HG03565 (cell line): ENCODE measurements at regions not wholly inside any gene's neighbourhood (a gene's known extent, or its start where the extent isn't known, plus 50 kb on each side); places are given as distances from the start of the nearest gene placed in this dataset.
"Not testable (repeated sequence)": the region's sequence is repeated elsewhere in the genome, so short reads cannot be mapped to it uniquely, and the experiment has no call there.

ENCODE experiments used
- ATAC-seq: cut with Tn5 transposase; IDR thresholded peaks from one replicate; pipeline ENCODE4 v1.9.1; 2021; ENCODE audit warnings: mild to moderate bottlenecking, moderate library complexity; ENCODE audit not compliant: unreplicated experiment

DNA sequence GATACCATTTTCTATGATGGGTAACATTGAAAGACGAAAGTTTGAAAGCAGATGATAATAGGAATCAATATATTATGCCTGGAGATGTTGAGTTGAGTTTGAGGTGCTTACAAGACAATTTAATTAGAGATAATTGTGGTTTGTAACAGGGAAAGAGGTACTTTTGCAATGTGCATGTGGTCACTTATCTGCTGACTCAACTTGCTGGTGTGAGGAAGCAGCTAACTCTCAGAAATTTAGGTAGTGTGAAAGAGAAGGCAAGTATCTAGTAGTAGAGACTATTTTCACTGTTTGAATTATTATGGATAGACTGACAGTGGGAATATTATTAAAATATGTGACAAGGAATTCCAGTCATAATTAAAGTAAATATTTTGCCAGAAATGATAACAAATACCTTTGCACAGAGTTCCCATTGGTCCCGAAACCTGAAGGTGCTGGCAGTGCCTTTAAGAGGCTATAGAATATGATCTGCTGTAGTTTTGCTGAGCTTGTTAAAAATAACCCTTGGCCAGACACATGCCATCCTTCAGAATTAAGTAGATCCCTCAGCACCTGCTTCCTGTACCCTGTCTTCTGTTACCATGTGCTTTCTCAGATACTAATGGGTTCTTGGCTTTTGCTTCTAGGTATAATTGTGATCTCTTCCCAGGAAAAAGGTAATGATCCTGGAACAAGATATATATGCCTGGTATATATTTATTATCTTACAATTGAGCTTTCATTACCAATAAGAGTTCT, 315.9 kb downstream of the BCHE start:
- no peak for ATAC-seq

DNA sequence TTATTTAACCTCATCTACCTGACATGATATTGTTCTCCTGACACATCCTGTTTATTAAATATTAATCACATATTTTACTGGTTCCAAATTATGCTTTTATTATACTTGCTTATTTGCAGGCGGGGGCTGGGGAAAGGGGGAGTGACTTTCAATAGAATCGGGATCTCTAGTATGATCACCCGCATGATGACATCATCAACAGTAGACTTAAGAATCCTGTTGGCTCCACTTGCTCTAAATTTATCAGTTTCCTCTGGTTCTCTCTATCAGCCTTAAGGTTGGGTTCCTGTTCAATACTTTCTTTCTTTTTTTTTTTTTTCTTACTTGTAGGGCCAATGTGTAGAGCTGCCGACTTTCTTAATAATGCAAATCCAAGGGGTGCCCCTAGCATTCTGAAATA, 317.5 kb downstream of the BCHE start:
- ATAC-seq, result no peak

DNA sequence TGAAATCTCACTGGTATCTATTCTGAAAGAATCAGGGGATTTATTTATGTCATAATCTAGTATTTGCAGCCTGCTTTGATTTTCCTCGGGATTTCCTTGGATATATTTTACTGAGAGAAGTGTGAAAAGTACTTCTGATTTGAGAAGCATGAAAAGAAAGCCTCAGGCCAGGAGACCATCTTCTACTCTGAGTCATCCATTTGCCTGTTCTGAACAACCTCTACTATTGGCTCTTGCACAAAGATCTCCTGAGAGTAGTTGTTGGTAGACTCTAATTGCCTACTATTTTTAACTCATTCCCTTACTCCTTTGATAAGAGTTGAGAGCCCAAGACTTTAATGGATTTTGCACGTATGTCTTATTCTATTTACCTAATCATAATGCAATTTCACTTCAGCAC, 318.9 kb downstream of the BCHE start:
- ATAC-seq, result no peak

DNA sequence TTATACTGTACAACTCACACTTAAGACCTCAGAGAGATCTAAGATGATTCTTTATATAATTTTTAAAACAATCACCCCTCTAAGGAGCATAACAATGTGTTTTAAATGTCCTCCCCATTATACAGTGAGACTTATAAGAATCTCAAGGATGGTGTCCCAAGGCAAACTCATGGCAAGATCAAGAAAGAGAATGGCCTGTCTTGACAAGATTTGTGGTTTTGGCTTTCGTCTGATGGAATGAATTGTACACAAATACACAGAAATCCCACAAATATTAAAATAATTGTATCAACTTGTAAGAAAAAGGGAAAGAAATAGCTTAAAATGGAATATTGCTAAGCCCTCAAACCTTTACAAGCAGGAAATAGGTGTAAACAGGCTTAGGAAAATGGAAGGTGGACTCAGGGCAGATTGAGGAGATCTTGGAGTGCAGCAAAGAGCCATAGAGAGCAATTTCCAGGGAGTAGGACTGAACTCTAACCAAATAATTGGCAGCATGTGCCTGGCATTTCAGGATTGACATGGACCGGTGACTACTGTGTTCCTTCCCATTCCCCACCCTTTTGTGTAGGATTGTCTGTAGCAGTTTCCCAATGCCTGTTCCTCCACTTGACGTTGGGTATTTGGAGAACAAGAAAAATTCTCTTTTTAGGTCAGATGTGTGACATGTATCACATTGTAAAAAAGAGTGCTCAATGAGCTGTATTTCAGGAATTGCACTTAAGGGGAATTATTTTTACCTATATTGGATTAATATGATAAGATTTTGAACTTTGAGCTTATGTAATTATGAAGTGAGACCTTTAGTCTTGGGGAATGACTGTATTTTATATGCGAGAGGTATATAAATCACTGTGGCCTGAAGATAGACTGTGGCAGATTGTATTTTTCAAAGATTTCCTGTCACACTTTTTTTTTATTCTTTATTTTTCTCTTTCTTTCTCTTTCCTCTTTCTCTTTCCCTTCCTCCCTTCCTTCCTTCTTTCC, 317.8 kb upstream of the SLITRK3 start:
- ATAC-seq, result no peak

DNA sequence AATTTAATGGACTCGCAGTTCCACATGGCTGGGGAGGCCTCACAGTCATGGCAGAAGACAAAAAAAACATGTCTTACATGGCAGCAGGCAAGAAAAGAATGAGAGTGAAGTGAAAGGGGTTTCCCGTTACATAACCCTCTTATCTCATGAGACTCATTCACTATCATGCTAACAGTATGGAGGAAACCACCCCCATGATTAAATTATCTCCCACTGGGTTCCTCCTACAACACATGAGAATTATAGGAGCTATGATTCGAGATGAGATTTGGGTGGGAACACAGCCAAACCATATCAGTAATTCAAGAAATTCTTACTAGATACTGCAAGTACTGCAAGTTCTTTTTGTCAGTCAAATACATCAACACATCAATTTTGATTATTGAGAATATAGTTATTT, 311.4 kb upstream of the SLITRK3 start:
- no peak for ATAC-seq

DNA sequence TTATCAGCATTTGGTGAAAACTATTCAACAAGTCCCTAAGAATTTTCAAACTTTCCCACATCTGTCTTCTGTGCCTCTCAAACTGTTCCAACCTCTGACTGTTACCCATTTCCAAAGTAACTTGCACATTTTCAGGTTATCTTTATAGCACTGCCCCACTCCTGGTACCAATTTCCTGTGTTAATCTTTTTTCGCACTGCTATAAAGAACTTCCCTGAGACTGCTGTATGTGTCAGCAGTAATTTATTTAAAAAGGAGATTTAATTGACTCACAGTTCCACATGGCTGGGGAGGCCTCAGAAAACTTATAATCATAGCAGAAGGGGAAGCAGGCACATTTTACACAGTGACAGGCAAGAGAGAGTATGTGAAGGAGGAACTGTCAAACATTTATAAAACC, 310.9 kb upstream of the SLITRK3 start:
- no peak for ATAC-seq

DNA sequence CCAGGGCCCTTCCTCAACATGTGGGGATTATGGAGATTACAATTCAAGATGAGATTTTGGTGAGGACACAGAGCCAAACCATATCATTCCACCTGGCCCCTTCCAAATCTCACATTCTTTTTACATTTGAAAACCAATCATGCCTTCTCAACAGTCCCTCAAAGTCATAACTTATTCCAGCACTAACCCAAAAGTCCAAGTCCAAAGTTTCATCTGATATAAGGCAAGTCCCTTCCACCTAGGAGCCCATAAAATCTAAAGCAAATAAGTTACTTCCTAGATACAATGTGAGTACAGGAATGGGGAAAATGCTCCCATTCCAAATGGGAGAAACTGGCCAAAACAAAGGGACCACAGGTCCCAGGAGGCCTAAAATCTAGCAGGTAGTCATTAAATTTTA, 309.5 kb upstream of the SLITRK3 start:
- ATAC-seq, result no peak

DNA sequence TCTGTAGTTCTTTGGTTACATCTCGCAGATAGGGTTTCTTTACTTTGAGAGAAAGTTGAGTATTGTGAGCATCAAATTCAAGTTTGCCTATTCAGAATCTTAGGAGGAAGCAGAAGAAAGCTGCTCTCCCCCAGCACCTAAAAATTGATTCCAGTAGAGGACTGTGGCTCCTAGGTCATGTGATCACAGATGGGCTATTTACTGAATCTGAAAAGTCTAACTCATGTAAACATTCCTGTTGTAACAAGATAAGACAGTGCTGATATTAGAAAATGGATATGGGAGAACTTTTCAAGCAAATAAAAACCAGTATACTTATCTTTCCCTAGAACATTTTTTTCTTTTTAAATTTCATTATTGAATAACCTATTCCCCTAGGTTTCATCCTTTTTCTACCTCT, 308.4 kb upstream of the SLITRK3 start:
- no peak for ATAC-seq

DNA sequence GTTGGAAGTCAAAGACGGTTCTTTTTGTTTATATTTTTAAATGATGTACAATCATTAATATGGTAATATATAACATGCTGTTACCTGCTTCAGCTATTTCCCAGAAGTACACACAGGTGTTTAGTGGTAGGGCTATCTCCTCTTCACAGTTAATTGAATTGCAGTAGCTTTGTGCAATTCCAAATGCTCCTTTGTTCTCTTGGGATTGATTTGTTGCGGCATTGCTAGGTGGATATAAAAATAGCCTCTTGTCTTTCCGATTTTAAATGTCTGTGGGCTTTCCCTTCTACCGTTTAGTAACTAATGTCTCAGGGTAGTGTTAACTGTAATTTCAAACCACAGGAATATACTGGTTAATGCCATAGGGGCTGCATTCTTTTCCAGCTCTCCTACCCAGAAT, 307.6 kb upstream of the SLITRK3 start:
- ATAC-seq, result no peak

DNA sequence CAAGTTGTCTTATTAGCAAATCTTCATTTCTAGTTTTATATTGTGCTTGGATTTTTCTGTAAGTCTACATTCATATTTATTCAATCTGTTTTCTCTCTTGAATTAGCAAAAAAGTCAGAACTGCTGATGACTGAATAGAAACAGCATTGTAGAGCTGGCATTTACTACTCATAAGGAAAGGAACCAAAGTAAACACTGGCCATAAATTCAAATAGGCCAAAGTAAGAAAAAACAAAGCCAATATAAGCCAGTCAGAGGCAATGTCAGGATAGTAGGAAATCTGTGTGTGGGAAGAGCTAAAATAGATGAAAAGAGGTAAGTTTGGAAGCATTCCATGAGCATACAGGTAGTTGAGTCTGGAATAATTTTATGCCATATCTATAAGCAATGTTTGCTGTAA, 307.2 kb upstream of the SLITRK3 start:
- no peak for ATAC-seq

DNA sequence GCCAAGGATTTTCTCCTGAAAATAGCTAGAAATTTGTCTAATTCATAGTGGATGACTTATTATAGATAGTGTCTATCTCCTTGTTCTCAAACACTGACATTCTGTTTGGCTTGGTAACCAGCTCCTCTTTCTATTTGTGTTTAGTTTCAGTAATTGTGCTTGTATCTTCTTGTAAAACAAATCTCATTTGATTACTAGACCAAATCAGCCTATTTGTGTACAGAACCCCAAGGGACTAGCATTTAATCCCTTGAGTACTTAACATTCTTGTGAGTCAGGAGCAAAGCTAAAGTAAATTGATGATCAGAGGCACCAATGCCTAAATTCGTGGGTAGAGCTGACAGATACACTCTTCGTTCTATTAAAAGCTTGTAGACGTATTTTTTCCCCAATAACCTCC, 306.5 kb upstream of the SLITRK3 start:
- ATAC-seq, result no peak

DNA sequence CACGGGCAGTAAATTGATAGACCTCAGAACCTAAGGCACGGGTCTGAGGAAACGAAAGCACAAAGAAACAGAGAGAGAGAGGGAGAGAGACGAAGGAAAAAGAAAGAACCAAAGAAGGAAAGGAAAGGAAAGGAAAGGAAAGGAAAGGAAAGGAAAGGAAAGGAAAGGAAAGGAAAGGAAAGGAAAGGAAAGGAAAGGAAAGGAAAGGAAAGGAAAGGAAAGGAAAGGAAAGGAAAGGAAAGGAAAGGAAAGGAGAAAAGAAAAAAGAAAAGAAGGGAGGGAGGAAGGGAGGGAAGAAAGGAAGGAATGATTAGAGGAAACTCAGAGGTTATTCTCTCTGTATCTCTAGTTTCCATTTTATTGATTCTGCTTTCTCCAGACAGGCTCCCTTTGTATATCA, 302.6 kb upstream of the SLITRK3 start:
- ATAC-seq, result not testable (repeated sequence)

DNA sequence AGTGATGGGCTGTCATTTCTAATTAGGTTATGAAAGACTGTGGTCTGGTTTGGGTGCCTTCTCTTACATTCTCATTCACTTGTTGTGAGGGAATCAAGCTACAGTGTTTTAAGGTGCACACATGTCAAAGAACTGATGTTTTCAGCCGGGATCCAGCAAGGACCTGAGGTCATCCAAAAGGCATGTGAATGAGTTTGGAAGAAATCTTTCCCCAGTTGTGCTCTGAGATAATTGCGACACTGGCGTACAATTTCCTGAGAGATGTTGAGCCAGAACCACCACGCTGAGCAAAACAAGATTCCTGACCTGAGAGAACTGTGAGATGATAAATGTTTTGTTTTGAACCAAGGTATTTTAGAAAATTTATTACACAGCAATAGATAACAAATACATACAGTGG, 295.3 kb upstream of the SLITRK3 start:
- no peak for ATAC-seq

DNA sequence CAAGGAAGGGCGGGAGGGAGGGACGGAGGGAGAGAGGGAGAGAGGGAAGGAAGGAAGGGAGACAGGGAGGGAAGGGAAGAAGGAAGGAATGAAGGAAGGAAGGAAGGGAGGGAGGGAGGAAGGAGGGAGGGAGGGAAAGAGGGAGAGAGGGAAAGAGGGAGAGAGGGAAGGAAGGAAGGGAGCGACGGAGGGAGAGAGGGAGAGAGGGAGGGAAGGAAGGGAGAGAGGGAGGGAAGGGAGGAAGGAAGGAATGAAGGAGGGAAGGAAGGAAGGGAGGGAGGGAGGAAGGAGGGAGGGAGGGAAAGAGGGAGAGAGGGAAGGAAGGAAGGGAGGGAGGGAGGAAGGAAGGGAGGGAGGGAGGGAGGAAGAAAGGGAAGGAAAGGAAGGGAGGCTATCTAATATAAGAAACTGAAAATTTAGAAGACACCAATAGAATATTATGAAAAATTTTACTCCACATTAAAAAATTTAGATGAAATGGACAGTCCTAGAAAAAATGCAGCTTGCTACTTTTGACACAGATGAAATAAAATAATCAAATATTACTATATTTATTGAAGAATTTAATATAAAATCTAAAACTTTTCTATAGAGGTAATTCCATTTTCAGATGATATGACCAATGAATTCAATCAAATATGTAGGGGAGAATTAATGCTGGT, 280.3 kb upstream of the SLITRK3 start:
- ATAC-seq, result no peak

DNA sequence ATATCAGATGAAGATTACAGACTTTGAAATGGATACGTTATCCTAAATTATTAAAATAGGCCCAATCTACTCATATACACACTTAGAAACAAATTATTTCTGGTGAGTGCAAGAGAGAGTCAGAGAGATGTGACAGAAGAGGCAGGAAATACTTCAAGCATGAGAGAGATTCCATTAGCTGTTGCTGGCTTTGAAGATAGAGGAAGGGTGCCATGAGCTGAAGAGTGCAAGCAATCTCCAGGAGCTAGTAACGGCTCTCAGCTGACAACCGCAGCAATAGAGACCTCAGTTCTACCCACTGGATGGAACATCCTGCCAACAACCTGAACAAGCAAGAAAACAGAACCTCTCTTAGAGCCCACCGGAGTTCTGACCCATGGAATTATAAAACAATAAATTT, 270.7 kb upstream of the SLITRK3 start:
- no peak for ATAC-seq

DNA sequence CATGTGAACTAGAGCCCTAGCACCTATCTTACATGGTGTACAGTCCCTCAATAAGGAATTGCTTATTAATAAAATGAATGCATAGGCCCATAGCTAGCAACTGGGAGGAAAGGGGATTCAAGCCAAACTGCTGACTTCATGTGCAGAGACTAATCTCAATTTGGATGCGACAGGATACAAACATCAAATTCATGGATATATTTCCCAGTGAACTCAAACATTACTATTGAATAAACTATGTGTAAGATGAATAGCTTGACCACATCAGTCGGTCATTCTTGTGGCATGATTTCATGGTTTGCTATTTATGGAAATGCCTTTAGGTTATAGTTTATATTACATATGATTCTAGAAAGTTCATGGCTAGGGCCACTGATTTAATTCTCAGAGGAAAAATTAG, 268.6 kb upstream of the SLITRK3 start:
- no peak for ATAC-seq

DNA sequence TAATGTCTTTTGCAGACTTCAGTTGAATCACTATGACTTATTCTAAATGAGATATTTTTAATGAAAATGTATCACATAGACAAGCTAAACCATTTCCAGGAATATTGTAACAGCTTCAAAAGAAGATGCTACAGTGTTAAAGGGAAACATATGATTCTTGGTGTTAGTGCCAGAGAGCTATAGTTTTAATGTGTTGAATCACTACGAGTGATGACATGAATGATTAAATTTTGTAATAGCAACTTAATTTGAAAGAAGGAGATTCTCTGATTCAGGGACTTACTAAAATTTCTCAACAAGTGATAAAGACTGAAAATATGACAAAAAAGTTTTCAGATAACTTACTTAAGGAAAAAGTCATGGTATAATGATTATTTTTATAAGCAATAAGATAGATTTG, 267.3 kb upstream of the SLITRK3 start:
- no peak for ATAC-seq

DNA sequence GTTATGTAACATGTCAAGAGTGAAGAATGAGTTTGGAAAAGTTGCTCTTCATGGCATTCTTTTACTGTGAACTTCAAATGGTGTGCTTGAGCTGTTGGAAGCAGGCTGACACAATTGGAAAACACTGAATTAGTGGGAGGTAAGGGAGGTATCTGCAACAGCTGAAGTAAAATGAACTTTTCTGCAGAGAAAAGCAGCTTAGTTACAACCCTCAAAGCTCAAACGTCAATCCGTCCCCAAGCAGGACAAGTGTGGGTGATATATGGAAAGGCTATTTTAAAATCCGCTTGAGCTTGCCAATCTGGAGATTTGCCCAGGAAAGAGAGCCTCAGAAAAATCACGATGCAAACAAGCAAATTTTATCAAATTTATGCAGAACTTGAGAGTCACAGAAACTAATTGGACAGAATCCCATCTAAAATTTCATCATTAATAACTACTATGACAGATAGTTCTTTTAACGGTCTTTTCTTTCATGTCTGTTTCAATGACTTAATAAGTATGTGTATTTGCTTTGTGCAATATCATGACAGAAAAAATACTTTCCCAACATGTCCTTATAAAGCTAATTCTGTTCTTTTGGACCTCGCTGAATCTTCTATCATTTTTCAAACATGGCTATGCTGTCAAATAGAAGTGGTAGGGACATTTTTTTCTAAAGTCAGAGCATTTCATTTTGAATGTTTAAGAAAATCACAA, 266.6 kb upstream of the SLITRK3 start:
- no peak for ATAC-seq

DNA sequence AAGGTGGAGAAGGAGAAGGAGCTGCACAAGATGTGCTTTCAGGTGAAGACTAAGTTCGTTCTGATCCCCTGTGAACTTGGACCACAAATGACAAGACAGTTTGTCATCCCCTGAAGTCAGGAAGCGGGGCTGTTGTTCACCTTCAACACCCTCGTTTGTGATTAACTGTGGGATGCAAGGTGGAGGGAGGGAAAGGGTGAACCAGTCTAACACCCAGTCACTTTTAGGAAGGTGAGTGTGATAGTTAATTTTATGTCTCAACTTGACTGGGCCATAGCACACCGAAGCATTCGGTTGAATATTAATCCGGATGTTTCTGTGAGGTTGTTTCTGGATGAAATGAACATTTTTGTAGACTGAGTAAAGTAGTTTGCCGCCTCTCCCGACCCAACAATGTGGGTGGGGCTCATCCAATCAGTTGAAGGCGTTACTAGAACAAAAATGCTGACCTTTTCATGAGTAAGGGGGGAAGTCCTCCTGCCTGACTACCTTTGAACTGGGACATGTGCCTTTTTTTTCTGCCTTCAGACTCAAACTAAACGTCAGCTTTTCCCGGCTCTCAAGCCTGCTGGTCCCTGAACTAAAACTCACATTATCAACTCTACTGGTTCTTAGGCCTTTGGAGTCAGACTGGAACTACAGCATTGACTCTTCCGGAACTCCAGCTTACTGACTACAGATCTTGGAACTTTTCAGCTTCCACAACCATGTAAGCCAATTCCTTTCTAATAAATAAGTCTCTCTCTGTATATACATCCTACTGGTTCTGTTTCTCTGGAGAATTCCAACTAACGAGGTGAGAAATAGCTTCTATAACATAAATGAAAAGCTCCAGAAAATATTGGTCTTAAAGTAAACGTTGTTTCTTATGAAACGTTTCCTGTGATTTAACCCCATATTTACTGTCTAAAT, 264.0 kb upstream of the SLITRK3 start:
- no peak for ATAC-seq

DNA sequence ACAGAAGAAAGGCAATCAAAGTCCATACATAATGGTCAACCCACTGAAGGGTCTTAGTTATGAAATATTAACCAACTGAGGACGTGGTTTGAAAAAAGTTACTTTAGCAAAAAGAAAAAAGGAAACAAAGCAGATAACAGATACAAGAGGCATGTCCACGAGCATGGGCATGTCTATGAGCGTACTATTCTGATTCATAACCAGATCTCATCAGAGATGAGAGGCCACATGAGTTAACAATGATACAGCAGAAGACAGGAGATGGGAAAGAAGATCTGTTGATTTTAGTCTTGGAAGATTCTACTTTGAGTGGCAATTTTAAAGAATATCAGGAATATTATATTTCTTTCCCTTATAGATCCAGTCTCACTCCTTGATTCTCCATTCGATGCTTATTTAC, 262.9 kb upstream of the SLITRK3 start:
- no peak for ATAC-seq
